GM12878 (cell line): ENCODE measurements at regions not wholly inside any gene's neighbourhood (a gene's known extent, or its start where the extent isn't known, plus 50 kb on each side); places are given as distances from the start of the nearest gene placed in this dataset.

Source experiments
- ATAC-seq: fragments of 200-7000 bp; cut with Tn5 transposase; 3 replicates; pipeline ENCODE4 v1.9.1; 2020; ENCODE audit warnings: mild to moderate bottlenecking, moderate library complexity
- BruUV-seq: library from RNA; stranded (reverse); fragments of 400-500 nt; replicated peaks from 2 replicates; lab custom pipeline; 2021; lab: Mats Ljungman, UMichigan
- CTCF ChIA-PET: fragments of 300-600 bp; sonication (Branson Sonifier 250); formaldehyde crosslinking; extraction: SDS; loops from one replicate; lab custom pipeline; 2021; ENCODE audit warnings: inconsistent platforms; lab: Yijun Ruan, JAX
- POLR2A ChIA-PET: fragments of 350-600 bp; formaldehyde crosslinking; extraction: SDS; loops from one replicate; lab custom pipeline; 2021; ENCODE audit warnings: inconsistent platforms; lab: Charles Lee
- RAD21 ChIA-PET: fragments of 300-600 bp; sonication (Branson Sonifier 250); formaldehyde crosslinking; loops from one replicate; lab custom pipeline; 2023; ENCODE audit warnings: antibody characterized with exemption; ENCODE audit not compliant: unreplicated experiment; lab: Charles Lee
- SMC1A ChIA-PET: fragments of 300-600 bp; sonication (Branson Sonifier 250); formaldehyde crosslinking; loops from one replicate; lab custom pipeline; 2023; ENCODE audit not compliant: unreplicated experiment, uncharacterized antibody; lab: Charles Lee
- DNase-seq: peaks from one replicate; pipeline ENCODE4 v3.0.0-alpha.2; 2011; ENCODE audit warnings: low read depth, low spot score
- FAIRE-seq: peaks from 3 replicates; lab custom pipeline; 2011; peaks lifted over from hg19 to GRCh38; lab: Jason Lieb, UNC
- H2AFZ ChIP-seq: 2 replicates; pipeline ENCODE4 v1.6.0; 2011; ENCODE audit warnings: low read depth, low read length, control low read depth; ENCODE audit not compliant: control insufficient read depth
- H3K27ac ChIP-seq: 2 replicates; pipeline ENCODE4 v1.5.1; 2011; ENCODE audit warnings: control low read depth; ENCODE audit not compliant: control insufficient read depth, insufficient read depth
- H3K27me3 ChIP-seq, 2 experiments: replicated peaks in 1 of 2; 2 replicates each; pipeline versions ENCODE4 v1.6.0 to v1.6.1; 2011; ENCODE audit warnings: low read length in 1 of 2; ENCODE audit not compliant: control insufficient read depth in 2 of 2, insufficient read depth in 2 of 2
- H3K36me3 ChIP-seq, 2 experiments: 2 replicates each; pipeline ENCODE4 v1.5.1; 2011; ENCODE audit warnings: low read length in 1 of 2; ENCODE audit not compliant: control insufficient read depth in 2 of 2, insufficient read depth in 2 of 2
- H3K4me1 ChIP-seq: 2 replicates; pipeline ENCODE4 v1.6.1; 2011; ENCODE audit warnings: mild to moderate bottlenecking, low read length, moderate library complexity, mixed read lengths; ENCODE audit not compliant: control insufficient read depth, insufficient read depth
- H3K4me2 ChIP-seq: 2 replicates; pipeline ENCODE4 v1.6.0; 2011; ENCODE audit warnings: control low read depth; ENCODE audit not compliant: control insufficient read depth, insufficient read depth
- H3K4me3 ChIP-seq: fragments of 200-600 bp; sonication (generic); 2 replicates; pipeline ENCODE4 v1.5.1; 2016
- H3K79me2 ChIP-seq: 2 replicates; pipeline ENCODE4 v1.6.0; 2011; ENCODE audit warnings: low read length; ENCODE audit not compliant: control insufficient read depth, insufficient read depth
- H3K9ac ChIP-seq: 2 replicates; pipeline ENCODE4 v1.8.0; 2011; ENCODE audit warnings: low read length, control low read depth, mixed read lengths; ENCODE audit not compliant: control insufficient read depth, insufficient read depth
- H3K9me3 ChIP-seq: replicated peaks from 3 replicates; pipeline ENCODE4 v1.5.1; 2011; ENCODE audit warnings: mild to moderate bottlenecking, low read length; ENCODE audit not compliant: control insufficient read depth, insufficient read depth
- H4K20me1 ChIP-seq: 2 replicates; pipeline ENCODE4 v1.6.0; 2011; ENCODE audit not compliant: control insufficient read depth, insufficient read depth
- HCFC1 ChIP-seq: fragments of 150-350 bp; IDR thresholded peaks from 2 replicates; pipeline ENCODE4 v1.6.1; 2014; ENCODE audit warnings: low read length
- IRF4 ChIP-seq: IDR thresholded peaks from 2 replicates; pipeline ENCODE4 v1.6.1; 2011; ENCODE audit warnings: low read depth, low read length
- JUND ChIP-seq: IDR thresholded peaks from 2 replicates; pipeline ENCODE4 v1.6.1; 2012; ENCODE audit warnings: low read depth, mild to moderate bottlenecking, low read length, improper control_type of control experiment, moderate library complexity
- TCF3 ChIP-seq: IDR thresholded peaks from 2 replicates; pipeline ENCODE4 v1.6.1; 2012; ENCODE audit warnings: low read depth, mild to moderate bottlenecking, low read length, borderline replicate concordance; ENCODE audit not compliant: insufficient read depth
- ZBED1 ChIP-seq: IDR thresholded peaks from 2 replicates; pipeline ENCODE4 v1.6.1; 2016; ENCODE audit warnings: borderline replicate concordance
- ZNF217 ChIP-seq: fragments of 450-650 bp; IDR thresholded peaks from 2 replicates; pipeline ENCODE4 v1.6.1; 2017; ENCODE audit warnings: antibody characterized with exemption, mild to moderate bottlenecking
- ZNF384 ChIP-seq: IDR thresholded peaks from 2 replicates; pipeline ENCODE4 v1.6.1; 2012; ENCODE audit warnings: low read depth, mild to moderate bottlenecking, low read length, improper control_type of control experiment, borderline replicate concordance
- WGBS: methylation state at CpG from one replicate; pipeline ENCODE4 v1.1.6; 2016; ENCODE audit warnings: low lambda C conversion rate; ENCODE audit not compliant: insufficient replicate concordance, insufficient coverage; ENCODE audit errors: missing lambda C conversion rate; 5-methylcytosine and 5-hydroxymethylcytosine counted together
- in situ Hi-C: fragments of 300-500 bp; cut with MboI; formaldehyde crosslinking; loops from 9 replicates; pipeline ENCODE4 v1.14.3; 2018; ENCODE audit warnings: mixed read lengths
- intact Hi-C: fragments of 100-400 bp; cut with micrococcal nuclease; formaldehyde crosslinking; loops from one replicate; pipeline ENCODE4 v1.14.2; 2022; ENCODE audit not compliant: unreplicated experiment
- TF ChIP-seq, protein P1 (sequence below): fragments of 450-650 bp; IDR thresholded peaks from 2 replicates; pipeline ENCODE4 v1.6.1; 2016; ENCODE audit warnings: mild to moderate bottlenecking
- TF ChIP-seq, protein P2 (sequence below): fragments of 450-650 bp; IDR thresholded peaks from 2 replicates; pipeline ENCODE4 v1.6.1; 2017; ENCODE audit warnings: mild to moderate bottlenecking
- TF ChIP-seq, protein P3 (sequence below): IDR thresholded peaks from 2 replicates; pipeline ENCODE4 v1.6.1; 2012; ENCODE audit warnings: low read depth, low read length, improper control_type of control experiment

DNA sequence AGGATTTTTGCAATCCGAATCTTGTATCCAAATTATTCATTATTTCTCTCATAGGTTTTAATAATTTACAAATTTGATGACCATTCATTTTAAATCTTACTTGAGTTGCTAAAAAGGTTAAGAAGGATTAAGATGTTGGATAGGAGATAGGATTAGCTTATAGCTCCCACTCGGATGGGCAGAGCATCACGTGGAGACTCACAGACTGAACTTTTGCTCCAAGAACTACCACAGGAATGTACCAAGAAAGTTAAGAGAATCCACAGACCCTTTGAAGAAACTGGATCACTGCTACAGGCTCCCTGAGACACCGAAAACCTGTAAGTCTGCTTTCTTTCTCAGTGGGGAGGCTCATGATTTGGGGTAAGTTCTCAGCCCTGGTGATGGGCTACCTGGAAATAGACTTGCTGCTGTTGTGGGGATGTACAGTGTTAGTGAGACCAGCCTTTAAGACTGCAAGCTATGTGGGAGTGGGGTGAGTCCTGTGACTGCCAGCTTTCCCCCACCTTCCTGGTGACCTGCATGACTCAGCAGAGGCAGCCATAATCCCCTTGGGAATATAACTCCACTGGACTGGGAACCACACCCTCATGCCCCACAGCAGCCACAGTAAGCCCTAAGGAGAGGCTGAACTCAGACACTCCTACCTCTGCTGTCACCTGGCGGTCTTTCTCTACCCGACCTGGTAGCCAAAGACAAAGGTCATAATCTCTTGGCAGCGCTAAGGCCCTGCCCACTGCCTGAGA is 1458.0 kb downstream of the OLFM4 start:
- Histone ChIP-seq H2AFZ (no peak overlapping the region), H3K9ac (no peak overlapping the region), H3K27ac (no peak overlapping the region), H3K27me3 (no peaks in the 10 kb centered on the region), H3K36me3 (no peaks in the 10 kb centered on the region), H3K9me3 (no peaks in the 10 kb centered on the region), H4K20me1 (no peaks in the 10 kb centered on the region), H3K4me2 (no peak overlapping the region), H3K4me1 (no peaks in the 10 kb centered on the region), H3K79me2 (no peaks in the 10 kb centered on the region), H3K4me3 (no peak overlapping the region)
- intact Hi-C loops: no loop called here
- DNase-seq (no peak), FAIRE-seq (no peak), ATAC-seq (no peak)
- BruUV-seq: no TSS peak
- ChIA-PET RAD21 (no interaction called here), POLR2A (no interaction called here), CTCF (interaction anchor here (0.7 kb wide), 1 partner anchor 399 kb away, joined by 3 read pairs; no protein-coding TSS in a partner anchor), SMC1A (no interaction called here)
- in situ Hi-C loops: no loop called here
- no peak for TF ChIP-seq ZNF217
- TF ChIP-seq JUND: no peak
- TF ChIP-seq HCFC1: no peak
- TF ChIP-seq, protein P1, sequence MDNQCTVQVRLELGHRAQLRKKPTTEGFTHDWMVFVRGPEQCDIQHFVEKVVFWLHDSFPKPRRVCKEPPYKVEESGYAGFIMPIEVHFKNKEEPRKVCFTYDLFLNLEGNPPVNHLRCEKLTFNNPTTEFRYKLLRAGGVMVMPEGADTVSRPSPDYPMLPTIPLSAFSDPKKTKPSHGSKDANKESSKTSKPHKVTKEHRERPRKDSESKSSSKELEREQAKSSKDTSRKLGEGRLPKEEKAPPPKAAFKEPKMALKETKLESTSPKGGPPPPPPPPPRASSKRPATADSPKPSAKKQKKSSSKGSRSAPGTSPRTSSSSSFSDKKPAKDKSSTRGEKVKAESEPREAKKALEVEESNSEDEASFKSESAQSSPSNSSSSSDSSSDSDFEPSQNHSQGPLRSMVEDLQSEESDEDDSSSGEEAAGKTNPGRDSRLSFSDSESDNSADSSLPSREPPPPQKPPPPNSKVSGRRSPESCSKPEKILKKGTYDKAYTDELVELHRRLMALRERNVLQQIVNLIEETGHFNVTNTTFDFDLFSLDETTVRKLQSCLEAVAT: no peak
- no peak for TF ChIP-seq ZBED1
- TF ChIP-seq, protein P2, sequence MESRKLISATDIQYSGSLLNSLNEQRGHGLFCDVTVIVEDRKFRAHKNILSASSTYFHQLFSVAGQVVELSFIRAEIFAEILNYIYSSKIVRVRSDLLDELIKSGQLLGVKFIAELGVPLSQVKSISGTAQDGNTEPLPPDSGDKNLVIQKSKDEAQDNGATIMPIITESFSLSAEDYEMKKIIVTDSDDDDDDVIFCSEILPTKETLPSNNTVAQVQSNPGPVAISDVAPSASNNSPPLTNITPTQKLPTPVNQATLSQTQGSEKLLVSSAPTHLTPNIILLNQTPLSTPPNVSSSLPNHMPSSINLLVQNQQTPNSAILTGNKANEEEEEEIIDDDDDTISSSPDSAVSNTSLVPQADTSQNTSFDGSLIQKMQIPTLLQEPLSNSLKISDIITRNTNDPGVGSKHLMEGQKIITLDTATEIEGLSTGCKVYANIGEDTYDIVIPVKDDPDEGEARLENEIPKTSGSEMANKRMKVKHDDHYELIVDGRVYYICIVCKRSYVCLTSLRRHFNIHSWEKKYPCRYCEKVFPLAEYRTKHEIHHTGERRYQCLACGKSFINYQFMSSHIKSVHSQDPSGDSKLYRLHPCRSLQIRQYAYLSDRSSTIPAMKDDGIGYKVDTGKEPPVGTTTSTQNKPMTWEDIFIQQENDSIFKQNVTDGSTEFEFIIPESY: no peak
- no peak for TF ChIP-seq TCF3
- no peak for TF ChIP-seq IRF4
- TF ChIP-seq, protein P3, sequence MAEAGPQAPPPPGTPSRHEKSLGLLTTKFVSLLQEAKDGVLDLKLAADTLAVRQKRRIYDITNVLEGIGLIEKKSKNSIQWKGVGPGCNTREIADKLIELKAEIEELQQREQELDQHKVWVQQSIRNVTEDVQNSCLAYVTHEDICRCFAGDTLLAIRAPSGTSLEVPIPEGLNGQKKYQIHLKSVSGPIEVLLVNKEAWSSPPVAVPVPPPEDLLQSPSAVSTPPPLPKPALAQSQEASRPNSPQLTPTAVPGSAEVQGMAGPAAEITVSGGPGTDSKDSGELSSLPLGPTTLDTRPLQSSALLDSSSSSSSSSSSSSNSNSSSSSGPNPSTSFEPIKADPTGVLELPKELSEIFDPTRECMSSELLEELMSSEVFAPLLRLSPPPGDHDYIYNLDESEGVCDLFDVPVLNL: no peak
- TF ChIP-seq ZNF384: no peak
- WGBS: 6% methylated on average over 7 of the region's 7 CpGs
